HG02885 (cell line): ENCODE measurements at regions not wholly inside any gene's neighbourhood (a gene's known extent, or its start where the extent isn't known, plus 50 kb on each side); places are given as distances from the start of the nearest gene placed in this dataset.
"Not testable (repeated sequence)": the region's sequence is repeated elsewhere in the genome, so short reads cannot be mapped to it uniquely, and the experiment has no call there.

Source experiments
- ATAC-seq: cut with Tn5 transposase; IDR thresholded peaks from one replicate; pipeline ENCODE4 v1.9.1; 2021; ENCODE audit warnings: mild to moderate bottlenecking; ENCODE audit not compliant: unreplicated experiment, poor library complexity

DNA sequence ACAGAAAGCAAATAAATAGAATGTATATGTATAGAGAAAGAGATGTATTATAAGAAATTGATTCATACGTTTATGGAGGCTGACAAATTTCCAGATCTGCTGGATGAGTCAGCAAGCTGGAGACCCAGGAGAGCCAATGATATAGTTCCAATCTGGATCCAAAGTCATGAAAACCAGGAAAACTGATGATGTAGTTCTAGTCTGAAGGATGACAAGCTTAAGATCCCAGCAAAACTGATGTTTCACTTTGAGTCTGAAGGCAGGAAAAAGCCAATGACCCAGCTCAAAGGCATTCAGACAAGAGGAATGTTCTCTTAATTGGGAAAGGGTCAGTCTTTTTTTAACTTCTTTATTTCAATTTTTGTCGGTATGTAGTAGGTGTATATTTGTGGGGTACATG is 102.6 kb downstream of the LHFPL1 start:
- ATAC-seq = no peak

DNA sequence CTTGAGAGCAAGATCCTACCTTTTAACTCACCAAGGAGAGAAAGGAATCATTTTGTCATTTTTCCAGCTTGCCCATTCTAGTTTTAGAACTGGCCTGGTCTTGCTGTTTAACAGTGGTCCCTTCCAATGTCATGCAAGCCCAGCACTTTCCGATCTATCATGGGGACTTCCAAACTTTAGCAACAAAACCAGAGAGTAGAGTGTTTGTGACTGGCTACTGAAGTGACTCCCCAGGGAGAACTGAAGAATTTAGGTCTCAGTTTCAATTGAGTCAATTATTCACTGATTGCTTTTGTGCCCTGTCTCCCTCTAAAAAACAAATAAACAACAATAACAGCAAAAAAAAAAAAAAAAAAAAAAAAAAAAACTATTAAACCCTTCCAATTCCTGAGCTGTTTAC is 108.3 kb downstream of the LHFPL1 start:
- no peak for ATAC-seq

- ATAC-seq = no peak
Observed at GRCh38 chrX:112555831-112556230, 123.9 kb downstream of the LHFPL1 start.

DNA sequence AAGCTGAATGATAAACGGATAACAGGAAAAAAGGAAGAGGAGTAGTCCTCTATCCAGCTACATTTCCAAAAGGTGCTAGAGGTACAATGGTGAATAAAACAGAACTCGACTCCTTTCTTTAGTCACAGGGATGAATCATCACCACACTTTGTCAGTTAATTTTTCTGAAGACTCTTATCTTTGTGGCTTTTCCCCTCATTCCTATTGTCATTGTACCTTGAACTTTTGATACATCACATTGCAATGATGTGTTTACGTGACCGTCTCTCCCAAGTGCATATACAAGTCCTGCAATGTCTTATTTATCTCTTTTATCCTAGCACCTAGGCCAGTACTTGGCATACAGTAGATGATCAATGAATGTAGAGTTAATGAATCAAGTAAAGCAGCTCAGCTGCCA is 134.7 kb downstream of the LHFPL1 start:
- no peak for ATAC-seq

GRCh38 chrX:112536544-112536943 is 143.2 kb downstream of the LHFPL1 start:
- ATAC-seq = no peak

GRCh38 chrX:112527903-112528302 is 151.8 kb downstream of the LHFPL1 start:
- no peak for ATAC-seq

GRCh38 chrX:112521676-112522075 is 158.1 kb downstream of the LHFPL1 start:
- no peak for ATAC-seq

DNA sequence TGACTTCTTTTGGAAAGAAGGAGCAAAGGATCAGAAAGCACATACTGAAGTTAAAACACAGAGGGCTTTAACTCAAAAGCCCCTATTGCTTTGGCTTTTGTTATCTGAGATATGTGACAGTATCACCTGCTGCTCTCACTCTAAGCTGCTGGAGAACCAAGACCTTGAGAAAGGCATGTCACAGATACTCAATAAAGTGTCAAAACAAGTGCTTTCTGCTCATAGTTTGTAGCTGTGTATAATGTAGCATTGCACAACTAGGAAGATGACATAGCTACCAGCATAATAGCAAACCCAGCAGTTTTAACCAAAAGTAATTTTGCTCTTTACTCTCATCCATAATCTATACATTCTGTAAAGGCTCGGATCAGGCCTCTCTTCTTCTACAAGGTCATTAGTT is 159.6 kb downstream of the LHFPL1 start:
- ATAC-seq = no peak

DNA sequence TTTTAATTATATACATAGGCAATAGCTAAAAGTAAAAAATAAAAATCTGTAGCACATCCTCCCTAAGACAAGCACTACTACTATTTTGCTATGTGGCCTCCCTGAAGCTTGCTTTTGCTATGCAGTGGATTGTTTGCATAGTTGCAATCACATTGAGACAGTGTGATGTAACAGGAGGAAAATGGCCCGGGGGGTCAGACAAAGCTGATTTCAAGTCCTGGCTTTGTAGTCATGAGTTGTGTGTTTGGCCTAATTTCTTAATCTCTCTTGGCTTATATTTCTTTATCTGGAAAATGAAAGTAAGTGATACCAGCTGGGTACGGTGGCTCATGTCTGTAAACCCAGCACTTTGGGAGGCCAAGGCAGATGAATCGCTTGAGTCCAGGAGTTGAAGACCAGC is 166.6 kb downstream of the LHFPL1 start:
- ATAC-seq = no peak

DNA sequence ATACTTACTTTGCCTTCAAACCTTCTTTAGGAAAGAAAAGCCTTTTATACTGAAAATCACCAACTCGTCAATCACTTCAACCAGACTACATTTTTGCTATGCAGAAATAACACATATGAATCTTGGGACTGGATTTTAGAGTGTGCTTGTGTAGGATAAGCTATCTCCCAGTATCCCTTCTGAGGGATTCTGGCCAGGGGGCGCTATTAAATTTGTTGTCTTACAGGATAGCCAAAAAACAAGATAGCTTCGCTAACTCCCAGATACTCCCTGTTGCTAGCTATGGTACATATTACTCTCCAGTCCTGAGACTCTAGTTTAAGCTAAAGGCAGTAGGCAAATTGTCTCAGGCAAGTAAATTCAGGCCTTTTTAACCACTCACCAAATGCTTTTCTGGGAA is 167.2 kb downstream of the LHFPL1 start:
- ATAC-seq = no peak

- no peak for ATAC-seq
Observed at GRCh38 chrX:112510629-112511028, 169.1 kb downstream of the LHFPL1 start.

DNA sequence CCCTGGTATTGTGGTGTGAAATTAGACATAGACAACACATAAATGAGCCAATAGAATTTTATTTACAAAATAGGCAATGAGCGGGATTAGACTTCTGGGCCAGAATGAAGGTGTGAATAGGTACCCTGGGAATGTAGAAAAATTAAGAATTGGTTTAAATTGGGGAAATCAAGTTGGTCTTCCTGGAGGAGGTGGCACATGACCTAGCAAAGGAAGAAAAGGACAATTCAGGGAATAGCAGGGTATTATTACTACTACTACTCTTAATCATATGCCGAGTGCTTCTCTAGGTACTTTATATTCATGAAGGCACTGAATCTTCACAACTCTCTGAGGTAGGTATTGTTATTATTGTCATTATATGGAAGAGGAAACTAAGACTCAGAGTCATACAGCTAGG is 202.1 kb downstream of the LHFPL1 start:
- no peak for ATAC-seq

GRCh38 chrX:112473654-112474053 is 206.1 kb downstream of the LHFPL1 start:
- ATAC-seq = no peak

DNA sequence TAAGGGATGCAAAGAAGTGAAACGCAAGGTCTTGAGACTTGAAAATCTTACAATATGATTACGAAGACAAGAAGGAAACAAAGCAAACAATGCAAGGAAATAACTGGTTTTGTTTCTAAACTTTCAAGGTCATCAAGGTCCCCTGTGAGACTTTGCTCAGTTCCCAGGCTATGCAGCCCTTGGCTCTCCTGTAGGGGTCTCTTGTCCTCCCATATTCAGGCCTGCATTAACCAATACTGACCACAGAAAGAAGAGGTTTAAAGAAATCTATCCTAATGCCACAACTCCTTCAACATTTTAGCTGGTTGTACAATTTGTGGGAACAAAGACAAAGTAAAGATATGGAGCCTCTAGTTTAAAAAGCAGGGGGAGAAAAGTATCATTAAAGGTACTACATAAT is 209.2 kb downstream of the LHFPL1 start:
- no peak for ATAC-seq

- not testable (repeated sequence) for ATAC-seq
Observed at GRCh38 chrX:112461949-112462450, 217.7 kb downstream of the LHFPL1 start.

DNA sequence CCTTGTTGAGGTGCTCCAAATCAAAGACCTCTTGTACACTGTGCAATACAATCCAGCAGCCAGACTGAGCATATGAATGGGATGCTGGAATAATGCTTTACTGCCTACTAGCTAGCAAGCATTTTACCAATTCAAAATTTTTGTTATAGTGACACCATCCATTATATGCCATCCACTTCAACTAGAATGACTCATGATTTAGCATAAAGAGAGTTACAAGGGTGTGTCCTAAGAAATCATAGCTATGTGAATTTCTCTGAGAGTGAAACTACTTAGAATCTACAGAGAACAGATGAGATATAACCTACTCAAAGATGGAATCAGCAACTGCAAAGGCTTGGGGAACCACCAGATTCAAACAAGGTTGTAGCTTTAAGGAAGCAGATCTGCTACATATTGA is 221.9 kb downstream of the LHFPL1 start:
- ATAC-seq = no peak

DNA sequence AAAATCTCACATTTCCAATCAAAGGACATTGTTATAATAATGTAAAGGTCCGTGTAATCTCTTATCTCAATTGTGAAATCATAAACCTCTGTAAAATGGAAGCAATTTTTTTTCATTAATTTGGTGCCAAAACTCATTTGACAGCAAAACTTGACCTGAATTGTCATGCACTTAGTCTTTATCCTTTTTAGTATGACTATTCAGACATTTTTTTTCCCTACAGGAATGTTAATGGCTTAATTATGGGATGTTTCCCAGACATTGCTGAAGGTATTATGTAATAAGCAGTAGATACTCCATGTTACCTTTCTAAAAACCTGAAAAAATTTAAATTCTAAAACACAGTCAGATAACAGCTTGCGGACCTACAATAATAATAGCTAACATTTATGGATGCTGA is 228.9 kb downstream of the LHFPL1 start:
- ATAC-seq = no peak

- no peak for ATAC-seq
Observed at GRCh38 chrX:112440277-112440676, 239.5 kb downstream of the LHFPL1 start.

- ATAC-seq = no peak
Observed at GRCh38 chrX:112424166-112424565, 255.6 kb downstream of the LHFPL1 start.

DNA sequence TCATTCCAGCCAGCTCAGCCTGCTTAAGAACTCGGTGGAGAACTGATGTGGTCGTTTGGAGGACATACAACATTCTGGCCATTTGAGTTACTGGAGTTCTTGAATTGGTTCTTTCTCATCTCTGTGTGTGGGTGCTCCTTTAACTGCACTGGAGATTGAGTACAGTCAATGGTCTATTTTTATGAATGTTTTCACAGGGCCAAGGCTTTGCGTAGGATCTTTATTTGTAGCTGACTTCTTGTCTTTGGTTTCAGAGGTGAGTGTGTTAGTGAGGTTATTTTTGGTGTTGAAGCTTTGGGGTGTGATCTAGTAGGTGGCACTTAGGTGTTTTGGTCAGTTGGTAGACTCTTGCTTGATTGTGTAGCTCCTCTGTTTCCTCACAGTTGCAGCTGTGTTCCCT is 288.4 kb downstream of the LHFPL1 start:
- no peak for ATAC-seq

- not testable (repeated sequence) for ATAC-seq
Observed at GRCh38 chrX:112381649-112382298, 298.0 kb downstream of the LHFPL1 start.

DNA sequence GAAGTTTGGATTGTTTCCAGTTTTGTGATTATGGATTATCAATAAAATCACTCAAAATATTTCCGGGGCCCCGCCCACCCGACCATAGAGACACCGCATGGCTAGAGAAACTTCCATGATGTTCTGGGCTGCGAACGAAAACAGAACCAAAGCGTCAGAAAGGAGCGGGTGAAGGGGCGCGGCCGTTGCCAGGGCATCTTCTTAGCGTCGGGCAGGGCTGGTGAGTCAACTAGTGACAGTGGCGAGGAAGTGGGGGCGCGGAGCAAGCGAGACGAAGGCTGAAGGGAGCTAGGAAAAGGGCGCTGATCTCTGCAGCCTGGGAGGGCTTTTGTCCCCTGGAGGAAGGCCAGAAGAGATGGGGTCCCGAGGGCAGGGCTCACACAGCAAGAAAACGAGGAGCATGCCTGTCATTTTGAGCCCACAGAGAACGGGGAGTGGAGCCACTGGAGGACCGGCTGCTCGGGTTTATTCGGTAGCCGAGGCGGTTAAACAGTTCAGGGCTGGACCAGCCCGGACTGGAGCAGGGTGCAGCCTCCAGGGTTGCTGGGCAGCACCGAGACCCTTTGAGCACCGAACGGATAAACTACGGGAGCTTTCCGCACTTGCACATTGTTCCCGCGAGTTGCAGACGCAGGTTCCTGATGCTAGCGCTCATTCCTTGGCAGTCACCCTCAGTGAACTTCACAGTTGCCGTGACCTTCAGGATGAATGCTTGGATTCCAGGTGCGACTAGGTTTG is 298.1 kb upstream of the TRPC5 start:
- ATAC-seq = no peak
